ENCODE measurements at regions not wholly inside any gene's neighbourhood (a gene's known extent, or its start where the extent isn't known, plus 50 kb on each side); places are given as distances from the start of the nearest gene placed in this dataset.

DNA sequence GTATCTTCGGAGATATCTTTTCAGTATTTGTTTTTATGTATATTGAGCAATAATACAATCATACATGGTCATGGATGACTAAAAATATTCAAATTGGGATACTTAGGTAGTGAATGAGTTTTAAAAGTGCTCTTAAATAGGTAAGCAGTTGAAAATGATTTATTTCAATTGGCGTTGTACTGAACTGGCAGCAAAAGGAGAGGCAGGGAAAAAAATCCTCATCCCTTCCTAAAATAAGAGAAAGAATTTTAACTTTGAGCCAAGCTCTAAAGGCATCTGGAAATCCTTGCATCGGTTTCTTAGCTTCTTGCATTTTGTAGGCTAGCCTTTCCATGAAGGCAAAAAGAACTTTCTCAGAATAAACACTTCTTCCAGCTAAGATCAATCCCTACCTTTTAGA, 125.2 kb downstream of the MGST1 start:
- H3K27ac Mint-ChIP-seq, result no peak overlapping the region
- no peak for ATAC-seq (ENCODE audit: poor library complexity)
- TF ChIP-seq, protein P1, sequence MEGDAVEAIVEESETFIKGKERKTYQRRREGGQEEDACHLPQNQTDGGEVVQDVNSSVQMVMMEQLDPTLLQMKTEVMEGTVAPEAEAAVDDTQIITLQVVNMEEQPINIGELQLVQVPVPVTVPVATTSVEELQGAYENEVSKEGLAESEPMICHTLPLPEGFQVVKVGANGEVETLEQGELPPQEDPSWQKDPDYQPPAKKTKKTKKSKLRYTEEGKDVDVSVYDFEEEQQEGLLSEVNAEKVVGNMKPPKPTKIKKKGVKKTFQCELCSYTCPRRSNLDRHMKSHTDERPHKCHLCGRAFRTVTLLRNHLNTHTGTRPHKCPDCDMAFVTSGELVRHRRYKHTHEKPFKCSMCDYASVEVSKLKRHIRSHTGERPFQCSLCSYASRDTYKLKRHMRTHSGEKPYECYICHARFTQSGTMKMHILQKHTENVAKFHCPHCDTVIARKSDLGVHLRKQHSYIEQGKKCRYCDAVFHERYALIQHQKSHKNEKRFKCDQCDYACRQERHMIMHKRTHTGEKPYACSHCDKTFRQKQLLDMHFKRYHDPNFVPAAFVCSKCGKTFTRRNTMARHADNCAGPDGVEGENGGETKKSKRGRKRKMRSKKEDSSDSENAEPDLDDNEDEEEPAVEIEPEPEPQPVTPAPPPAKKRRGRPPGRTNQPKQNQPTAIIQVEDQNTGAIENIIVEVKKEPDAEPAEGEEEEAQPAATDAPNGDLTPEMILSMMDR (IDR thresholded peaks at IDR 0.05), result no peak
- H3K4me3 Mint-ChIP-seq, result no peak overlapping the region
- Histone ChIP-seq H3K4me1 (ENCODE audit: insufficient read depth, low read length) (no peaks in the 10 kb centered on the region), H3K36me3 (ENCODE audit: insufficient read depth, low read length) (no peaks in the 10 kb centered on the region), H3K27ac (ENCODE audit: low read depth in 1 of 2, low read length in 2 of 2) (no peak overlapping the region), H3K4me3 (ENCODE audit: low read length) (no peak overlapping the region), H3K9me3 (ENCODE audit: control insufficient read depth in 1 of 2, insufficient read depth in 1 of 2, low read length in 2 of 2) (no peaks in the 10 kb centered on the region), H3K27me3 (ENCODE audit: control insufficient read depth in 1 of 2, insufficient read depth in 2 of 2, low read length in 2 of 2) (no peaks in the 10 kb centered on the region)
- H3K4me1 Mint-ChIP-seq (ENCODE audit: low read depth), result no peaks in the 10 kb centered on the region
- intact Hi-C loops (cut with DNase I, micrococcal nuclease), result no loop called here
- peaks cover 3% of the 10 kb centered on the region for H3K9me3 Mint-ChIP-seq
- CTCF ChIA-PET, result no interaction called here
- H3K27me3 Mint-ChIP-seq, result no peaks in the 10 kb centered on the region
- POLR2A ChIA-PET, result no interaction called here
- DNase-seq, result no peak
- H3K36me3 Mint-ChIP-seq (ENCODE audit: low read depth), result no peaks in the 10 kb centered on the region

DNA sequence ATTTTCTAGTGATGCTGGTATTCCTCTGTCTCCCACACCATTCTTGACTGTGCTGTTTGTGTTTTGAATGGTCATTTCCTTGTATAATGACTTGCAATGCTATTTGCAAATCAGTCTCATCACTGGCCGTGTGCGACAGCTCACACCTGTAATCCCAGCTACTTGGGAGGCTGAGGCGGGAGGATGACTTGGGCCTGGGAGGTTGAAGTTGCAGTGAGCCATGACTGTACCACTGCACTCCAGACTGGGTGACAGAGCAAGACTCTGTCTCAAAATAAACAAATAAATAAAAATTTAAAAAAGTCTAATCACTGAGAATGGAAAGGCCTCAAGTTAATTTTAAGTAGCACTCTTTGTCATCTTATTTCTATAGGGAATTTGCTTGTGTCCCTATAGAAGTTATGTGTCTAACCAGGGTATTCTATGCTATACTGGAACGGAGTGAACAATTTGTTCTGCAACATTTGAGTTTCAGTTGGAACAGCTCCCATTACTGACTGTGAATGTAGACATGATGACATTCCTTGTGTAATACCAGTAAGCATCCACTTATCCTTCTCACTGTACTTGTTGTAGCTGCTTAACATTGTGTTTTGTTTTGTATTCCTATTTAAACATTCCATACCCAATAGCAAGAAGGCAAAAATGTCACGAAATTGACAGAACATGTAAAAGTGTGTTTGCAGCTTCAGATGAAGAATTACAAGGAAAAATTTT, 126.3 kb downstream of the MGST1 start:
- Mint-ChIP-seq H3K36me3 (ENCODE audit: low read depth) (no peaks in the 10 kb centered on the region), H3K4me3 (no peak overlapping the region), H3K27me3 (no peaks in the 10 kb centered on the region), H3K4me1 (ENCODE audit: low read depth) (no peaks in the 10 kb centered on the region), H3K9me3 (peaks cover 3% of the 10 kb centered on the region), H3K27ac (no peak overlapping the region)
- CTCF ChIA-PET, result no interaction called here
- no peak for ATAC-seq (ENCODE audit: poor library complexity)
- no peaks in the 10 kb centered on the region for H3K4me1 ChIP-seq (ENCODE audit: insufficient read depth, low read length)
- H3K27ac ChIP-seq (ENCODE audit: low read depth in 1 of 2, low read length in 2 of 2), result no peak overlapping the region
- H3K9me3 ChIP-seq (ENCODE audit: control insufficient read depth in 1 of 2, insufficient read depth in 1 of 2, low read length in 2 of 2), result peaks cover 0 to 4% of the 10 kb centered on the region in 2 experiments
- TF ChIP-seq, protein P1 (IDR thresholded peaks at IDR 0.05), result no peak
- DNase-seq, result no peak
- no peak overlapping the region for H3K4me3 ChIP-seq (ENCODE audit: low read length)
- H3K36me3 ChIP-seq (ENCODE audit: insufficient read depth, low read length), result no peaks in the 10 kb centered on the region
- POLR2A ChIA-PET, result no interaction called here
- no peaks in the 10 kb centered on the region for H3K27me3 ChIP-seq (ENCODE audit: control insufficient read depth in 1 of 2, insufficient read depth in 2 of 2, low read length in 2 of 2)
- intact Hi-C loops (cut with DNase I, micrococcal nuclease), result no loop called here

DNA sequence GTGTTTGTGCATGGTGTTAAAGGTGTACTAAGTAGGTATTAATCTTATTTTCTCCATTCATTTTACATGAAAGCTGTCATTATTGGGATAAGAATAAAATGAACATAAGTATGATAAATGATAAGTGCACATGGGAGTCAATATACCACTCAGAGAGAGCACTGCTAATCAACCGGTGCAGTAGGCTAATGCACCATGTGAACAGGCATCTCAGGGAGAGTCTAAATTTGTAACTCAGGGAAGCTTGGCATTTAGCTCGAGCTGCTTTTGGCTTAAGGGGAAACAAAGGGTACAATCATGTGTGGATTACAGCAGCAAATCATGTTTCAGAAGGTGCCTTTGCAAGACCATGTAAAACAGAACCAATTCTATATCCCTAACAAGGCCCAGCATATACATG, 127.4 kb downstream of the MGST1 start:
- ChIA-PET CTCF (no interaction called here), POLR2A (no interaction called here)
- Mint-ChIP-seq H3K4me3 (no peak overlapping the region), H3K36me3 (ENCODE audit: low read depth) (no peaks in the 10 kb centered on the region), H3K9me3 (peaks cover 3% of the 10 kb centered on the region), H3K4me1 (ENCODE audit: low read depth) (no peaks in the 10 kb centered on the region), H3K27ac (no peak overlapping the region), H3K27me3 (no peaks in the 10 kb centered on the region)
- no peak overlapping the region for H3K27ac ChIP-seq (ENCODE audit: low read depth in 1 of 2, low read length in 2 of 2)
- DNase-seq, result no peak
- no peaks in the 10 kb centered on the region for H3K4me1 ChIP-seq (ENCODE audit: insufficient read depth, low read length)
- intact Hi-C loops (cut with DNase I, micrococcal nuclease), result no loop called here
- no peak overlapping the region for H3K4me3 ChIP-seq (ENCODE audit: low read length)
- H3K36me3 ChIP-seq (ENCODE audit: insufficient read depth, low read length), result no peaks in the 10 kb centered on the region
- TF ChIP-seq, protein P1 (IDR thresholded peaks at IDR 0.05), result no peak
- peaks cover 0 to 8% of the 10 kb centered on the region in 2 experiments for H3K9me3 ChIP-seq (ENCODE audit: control insufficient read depth in 1 of 2, insufficient read depth in 1 of 2, low read length in 2 of 2)
- no peaks in the 10 kb centered on the region for H3K27me3 ChIP-seq (ENCODE audit: control insufficient read depth in 1 of 2, insufficient read depth in 2 of 2, low read length in 2 of 2)
- no peak for ATAC-seq (ENCODE audit: poor library complexity)
